MM.1S (cell line): ENCODE measurements at regions not wholly inside any gene's neighbourhood (a gene's known extent, or its start where the extent isn't known, plus 50 kb on each side); places are given as distances from the start of the nearest gene placed in this dataset.

ENCODE experiments used
- CTCF ChIP-seq: fragments of 300-600 bp; sonication (generic); IDR thresholded peaks from 2 replicates; pipeline ENCODE4 v1.5.1; 2016; ENCODE audit warnings: antibody characterized with exemption, low read length, mixed read lengths
- EZH2 ChIP-seq: fragments of 300-600 bp; sonication (generic); optimal IDR thresholded peaks from 2 replicates; pipeline ENCODE3; 2017; ENCODE audit warnings: low read depth, mild to moderate bottlenecking, antibody characterized with exemption, low read length, mixed read lengths

- TF ChIP-seq CTCF (no peak), EZH2 (no peak)
Measured at GRCh38 chr3:181457190-181457589, 254.5 kb upstream of the SOX2 start.
